HG02763 (cell line): ENCODE measurements at regions not wholly inside any gene's neighbourhood (a gene's known extent, or its start where the extent isn't known, plus 50 kb on each side); places are given as distances from the start of the nearest gene placed in this dataset.
"Not testable (repeated sequence)": the region's sequence is repeated elsewhere in the genome, so short reads cannot be mapped to it uniquely, and the experiment has no call there.

Experiments used
- ATAC-seq: cut with Tn5 transposase; IDR thresholded peaks from one replicate; pipeline ENCODE4 v1.9.1; 2021; ENCODE audit warnings: mild to moderate bottlenecking, moderate library complexity; ENCODE audit not compliant: unreplicated experiment

DNA sequence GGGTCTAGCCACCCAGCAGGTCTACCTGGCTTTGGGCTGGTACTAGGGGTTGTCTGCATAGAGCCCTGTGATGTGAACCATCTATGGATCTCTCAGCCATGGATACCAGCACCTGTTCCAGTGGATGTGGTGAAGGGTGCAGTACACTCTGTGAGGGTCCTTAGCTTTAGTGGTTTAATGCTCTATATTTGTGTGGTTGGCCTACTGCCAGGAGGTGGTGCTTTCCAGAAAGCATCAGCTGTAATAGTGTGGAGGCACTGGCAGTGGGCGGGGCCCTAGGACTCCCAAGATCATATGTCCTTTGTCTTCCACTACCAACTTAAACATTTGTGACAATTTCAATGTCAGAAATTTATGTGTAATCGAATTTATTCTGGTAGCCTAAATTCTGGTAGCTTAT lies 1065.1 kb downstream of the RPIA start:
- not testable (repeated sequence) for ATAC-seq

DNA sequence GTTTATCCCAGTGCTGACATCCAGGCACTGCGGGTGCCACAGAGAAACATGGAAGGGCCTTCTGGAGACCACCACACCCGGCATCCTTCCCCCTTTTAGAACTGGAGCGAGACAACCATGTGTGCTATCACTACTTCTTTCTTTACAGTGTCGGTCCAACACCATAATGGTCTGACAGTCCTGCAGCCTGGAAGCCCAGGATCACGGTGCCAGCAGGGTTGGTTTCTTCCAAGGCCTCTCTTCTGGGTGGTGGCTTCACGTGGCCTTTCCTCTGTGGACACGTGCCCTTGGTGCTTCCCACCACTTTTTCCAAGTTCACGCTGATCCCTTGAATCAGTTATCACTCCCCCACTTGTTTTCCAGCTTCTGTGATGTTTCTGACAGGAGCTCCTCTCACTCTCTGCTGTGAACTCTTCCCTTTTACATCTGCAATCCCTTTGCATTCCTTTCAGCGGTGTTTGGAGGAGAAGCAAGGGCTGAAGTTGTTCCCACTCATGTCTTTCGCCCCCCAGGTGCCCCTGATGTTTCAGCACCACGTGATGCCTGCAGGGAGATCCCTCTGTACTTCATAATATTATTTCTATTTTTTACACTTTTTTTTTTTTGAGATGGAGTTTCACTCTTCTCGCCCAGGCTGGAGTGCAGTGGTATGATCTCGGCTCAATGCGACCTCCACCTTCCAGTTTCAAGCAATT lies 1067.0 kb downstream of the RPIA start:
- not testable (repeated sequence) for ATAC-seq

DNA sequence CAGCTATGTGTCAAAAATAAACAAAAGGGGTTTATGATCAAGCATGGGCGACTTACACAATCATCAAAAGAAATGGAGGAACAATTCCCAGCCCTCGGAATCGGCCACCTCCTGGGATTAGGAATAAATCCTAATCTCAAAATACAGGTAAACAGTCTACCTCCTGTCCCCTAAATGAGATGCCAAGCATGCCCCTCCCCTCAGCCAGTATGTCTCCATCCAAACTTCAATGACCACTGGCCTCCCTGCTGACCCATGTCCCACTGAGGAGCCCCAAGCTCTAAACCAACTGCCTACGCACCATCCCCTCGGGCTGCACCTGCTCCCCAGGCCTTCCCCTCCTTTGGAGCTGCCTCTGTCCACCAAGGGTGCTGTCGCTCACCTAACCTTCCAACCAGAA lies 1069.3 kb downstream of the RPIA start:
- ATAC-seq = not testable (repeated sequence)

DNA sequence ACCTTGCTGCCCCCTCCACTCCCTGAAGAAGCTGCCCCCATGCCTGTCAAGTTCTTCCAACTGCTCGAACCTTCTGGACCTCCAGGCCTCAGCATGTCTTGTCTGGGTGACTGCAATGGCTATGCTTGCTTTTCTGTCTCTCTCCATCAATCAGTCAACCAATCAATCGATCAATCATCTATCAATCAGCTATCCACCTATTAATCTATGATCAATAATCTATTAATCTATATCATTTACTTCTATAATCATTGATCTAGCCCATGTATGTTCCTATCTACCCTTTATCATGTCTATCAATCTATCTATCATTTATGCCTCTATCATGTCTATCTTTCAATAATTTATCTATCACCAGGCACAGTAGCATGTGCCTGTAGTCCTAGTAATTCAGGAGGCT lies 1069.7 kb downstream of the RPIA start:
- ATAC-seq = not testable (repeated sequence)

DNA sequence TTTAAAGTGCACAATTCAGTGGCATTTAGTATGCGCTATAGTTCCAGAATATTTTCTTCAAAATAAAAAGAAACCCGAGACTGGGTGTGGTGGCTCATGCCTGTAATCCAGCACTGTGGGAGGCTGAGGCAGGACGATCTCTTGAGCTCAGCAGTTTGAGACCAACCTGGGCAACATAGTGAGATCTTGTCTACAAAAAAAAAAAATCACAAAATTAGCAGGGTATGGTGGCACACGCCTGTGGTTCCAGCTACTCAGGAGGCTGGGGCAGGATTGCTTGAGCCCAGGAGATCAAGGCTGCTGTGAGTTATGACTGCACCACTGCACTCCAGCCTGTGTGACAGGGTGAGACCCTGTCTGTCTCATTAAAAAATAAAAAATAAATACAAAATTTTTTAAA lies 1070.4 kb downstream of the RPIA start:
- not testable (repeated sequence) for ATAC-seq

DNA sequence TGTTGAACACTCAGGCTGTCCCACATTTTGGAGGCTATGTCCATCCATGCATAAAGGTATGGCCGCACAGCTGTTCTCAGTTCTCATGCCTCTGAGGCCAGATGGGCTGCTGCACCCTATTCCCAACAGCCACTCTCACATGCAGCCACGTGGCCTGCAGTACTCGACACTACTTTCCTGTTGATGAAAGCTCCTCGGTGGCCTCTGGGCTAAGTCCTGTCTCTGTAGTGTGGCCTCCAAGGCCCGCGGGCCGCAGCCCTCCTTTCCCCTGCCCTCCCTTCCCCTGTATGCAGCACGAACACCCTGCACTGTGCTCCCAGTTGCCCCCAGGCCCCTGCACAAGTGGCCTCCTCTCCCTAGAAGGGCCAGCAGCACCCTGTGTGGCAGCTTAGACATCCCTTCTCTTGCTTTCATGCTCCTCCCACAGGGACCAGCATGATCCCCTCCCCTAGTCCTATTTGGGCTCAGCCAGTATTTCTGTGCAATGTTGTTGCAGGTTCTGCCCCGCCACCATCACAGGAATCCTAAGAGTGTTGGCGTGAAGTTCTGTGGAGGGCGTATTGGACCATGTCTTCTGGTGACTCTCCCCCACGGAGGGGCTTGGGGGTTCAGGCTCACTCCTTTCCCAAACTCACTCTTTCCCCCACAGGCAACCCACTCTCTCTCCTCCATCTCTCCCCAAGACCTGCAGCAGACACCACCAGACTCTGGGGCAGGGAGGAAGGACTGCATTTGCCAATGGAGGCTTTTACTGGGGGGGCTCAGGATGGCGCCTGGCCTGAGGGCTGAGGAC lies 1071.2 kb downstream of the RPIA start:
- not testable (repeated sequence) for ATAC-seq

DNA sequence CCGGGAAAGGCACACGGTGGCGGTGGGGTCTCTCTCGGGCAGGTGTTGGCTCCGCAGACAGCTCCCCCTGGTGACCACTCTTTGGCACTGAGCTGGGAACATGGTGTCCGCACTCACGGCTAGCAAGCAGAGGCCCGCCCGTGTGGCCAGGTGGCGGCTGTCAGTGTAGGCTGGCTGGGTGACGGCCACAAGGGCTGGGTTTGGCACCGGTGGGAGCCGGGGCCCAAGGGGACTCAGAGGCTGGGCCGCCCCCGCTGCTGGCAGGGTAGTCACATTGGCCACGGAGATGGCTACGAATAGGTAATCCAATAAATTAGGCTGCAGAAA lies 1071.7 kb downstream of the RPIA start:
- no peak for ATAC-seq

DNA sequence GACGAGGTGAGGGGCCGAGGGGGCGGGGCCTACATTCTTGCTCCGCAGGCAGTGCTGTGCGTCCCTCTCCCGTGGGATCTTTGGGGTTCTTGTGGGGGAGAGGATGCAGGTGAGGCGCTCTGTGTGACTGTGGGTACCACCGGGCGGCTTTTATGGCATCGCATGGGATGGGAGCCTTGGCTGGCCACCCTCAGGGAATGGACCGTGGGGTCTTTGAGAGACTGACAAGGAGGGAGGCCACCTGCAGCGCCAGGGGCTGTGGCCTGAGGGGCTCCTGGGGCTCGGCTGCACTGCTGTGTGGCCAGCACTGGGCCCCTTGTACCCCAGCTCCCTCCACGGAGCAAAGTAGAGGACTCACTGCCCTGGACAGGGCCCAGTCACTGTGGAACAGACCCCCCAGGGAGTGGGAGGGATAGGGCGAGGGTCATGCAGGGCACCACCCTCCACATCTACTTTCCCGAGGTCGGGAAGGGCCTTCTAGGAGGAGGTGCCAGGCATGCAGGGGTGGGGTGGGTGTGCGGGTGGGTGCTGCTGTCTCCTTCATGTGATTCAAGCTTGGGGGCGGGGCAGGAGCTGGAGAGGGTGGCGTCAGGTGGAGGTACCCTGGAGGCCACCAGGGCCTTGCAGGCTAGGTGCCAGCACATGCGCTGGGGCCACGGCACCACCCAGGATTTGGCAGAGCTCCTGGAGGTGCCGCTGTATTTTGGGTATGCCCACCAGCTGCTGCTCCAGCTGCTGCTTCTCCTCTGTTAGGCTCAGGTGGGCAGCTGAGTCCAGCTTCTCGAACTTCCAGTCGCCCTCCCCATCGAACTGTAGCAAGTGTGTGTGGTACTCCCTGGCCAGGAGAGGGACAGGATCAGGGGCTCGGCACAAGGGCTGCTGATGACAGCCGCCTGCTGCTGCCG lies 1072.4 kb downstream of the RPIA start:
- ATAC-seq = no peak

DNA sequence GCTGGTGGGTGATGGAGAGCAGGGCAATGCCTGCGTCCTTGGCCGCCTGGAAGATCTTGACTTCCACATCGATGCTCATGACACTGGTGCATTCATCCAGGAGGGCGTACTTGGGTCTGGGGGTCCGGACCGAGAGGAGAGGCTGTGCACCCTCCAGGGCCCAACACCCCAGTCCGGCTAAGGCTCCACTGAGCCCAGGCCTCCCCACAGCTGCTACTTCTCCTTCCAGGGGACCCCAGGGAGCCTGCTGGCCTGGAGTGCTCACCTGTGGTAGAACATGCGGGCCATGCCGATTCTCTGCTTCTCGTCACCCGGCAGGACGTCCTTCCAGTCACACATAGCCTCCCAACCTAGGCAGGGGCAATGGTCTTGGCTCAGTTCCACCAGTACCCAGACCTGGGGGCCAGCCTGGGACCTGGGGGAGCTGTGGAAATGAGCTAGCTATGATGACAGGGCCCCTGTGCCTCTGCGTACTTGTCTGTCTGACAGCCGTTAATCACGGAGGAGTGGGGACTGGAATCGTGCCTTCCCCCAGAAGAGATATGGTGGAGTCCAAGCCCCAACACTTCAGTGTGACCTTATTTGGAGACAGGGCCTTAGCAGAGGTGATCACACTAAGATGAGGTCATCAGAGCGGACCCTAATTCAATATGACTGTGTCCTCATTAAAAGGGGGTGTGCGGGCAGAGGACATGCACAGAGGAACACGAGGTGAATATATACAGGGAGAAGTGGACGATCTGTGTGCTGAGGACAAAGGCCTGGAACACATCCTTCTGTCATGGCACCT lies 1073.3 kb downstream of the RPIA start:
- ATAC-seq = not testable (repeated sequence)

DNA sequence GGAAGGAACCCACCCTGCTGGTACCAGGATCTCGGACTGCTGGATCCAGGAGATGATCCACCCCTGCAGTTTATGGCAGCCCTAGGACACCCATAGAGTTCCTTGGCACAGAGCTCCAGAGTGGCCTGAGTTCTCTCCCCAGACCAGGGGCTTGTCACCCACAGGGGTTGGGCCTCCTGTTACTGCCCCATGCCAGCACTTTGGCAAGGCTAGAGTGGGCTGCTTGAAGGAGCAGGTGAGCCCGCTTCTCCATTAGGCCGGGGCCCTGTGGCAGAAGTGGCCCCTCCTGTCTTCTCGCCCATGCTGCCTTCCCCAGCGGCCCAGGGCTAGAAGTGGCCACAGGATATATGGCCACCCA lies 1073.9 kb downstream of the RPIA start:
- ATAC-seq = not testable (repeated sequence)

DNA sequence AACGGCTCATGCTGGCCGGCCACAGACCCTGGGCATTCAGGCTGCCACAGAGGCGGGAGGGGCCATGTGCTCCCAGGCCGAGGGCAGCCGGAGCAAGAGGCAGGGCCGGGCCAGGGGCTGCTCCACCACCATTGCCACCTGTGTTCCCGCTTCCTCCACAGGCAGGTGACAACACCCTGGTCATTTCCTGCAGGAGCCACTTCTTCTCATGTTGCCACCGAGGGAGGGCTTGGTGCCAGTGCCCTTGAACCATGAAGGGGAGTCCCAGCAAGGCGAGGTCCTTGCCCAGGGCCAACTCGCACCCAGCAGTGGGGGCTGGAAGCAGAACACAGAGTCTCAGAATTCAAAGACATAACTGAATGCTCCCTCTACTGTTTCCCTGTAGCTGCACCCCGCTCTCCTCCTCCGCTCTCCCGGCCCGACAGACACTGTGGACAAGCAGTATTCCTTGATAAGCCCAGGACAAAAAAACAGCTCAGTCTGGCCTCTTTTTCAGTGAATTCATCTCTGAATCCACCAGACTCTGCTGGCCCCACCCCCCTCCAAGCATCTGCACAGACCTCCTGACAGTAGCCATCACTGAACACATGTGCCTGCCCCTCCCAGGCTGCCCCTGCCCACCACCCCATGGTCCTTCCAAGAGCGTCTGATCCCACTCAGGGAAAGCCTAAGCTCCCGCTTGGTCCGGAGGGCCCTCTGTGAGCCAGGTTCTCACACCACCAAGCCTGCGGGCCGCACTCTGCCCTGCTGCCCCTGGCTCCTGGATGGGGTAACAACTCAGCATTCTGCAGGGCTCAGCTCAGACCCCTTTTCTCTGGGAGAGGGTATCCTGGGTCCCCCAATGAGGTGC lies 1074.9 kb downstream of the RPIA start:
- ATAC-seq = not testable (repeated sequence)

DNA sequence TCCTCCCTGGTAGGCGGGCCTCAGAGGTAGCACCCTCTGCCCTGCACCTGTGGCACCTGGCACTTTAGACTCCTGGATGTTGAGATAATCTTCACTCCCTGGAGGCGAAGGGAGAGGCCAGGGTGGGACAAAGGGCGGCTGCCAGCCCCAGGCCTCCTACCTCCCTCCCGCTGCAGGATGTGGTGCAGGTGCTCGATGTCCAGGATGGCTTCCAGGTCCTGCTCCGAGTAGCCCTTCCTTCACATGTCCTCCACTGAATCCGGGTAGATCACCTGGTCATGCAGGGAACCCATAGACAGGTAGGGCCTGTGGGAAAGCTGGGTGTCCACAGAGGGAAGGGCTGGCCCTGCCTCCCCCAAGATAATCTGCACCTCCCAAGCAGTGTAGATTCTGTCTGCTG lies 1075.6 kb downstream of the RPIA start:
- not testable (repeated sequence) for ATAC-seq

DNA sequence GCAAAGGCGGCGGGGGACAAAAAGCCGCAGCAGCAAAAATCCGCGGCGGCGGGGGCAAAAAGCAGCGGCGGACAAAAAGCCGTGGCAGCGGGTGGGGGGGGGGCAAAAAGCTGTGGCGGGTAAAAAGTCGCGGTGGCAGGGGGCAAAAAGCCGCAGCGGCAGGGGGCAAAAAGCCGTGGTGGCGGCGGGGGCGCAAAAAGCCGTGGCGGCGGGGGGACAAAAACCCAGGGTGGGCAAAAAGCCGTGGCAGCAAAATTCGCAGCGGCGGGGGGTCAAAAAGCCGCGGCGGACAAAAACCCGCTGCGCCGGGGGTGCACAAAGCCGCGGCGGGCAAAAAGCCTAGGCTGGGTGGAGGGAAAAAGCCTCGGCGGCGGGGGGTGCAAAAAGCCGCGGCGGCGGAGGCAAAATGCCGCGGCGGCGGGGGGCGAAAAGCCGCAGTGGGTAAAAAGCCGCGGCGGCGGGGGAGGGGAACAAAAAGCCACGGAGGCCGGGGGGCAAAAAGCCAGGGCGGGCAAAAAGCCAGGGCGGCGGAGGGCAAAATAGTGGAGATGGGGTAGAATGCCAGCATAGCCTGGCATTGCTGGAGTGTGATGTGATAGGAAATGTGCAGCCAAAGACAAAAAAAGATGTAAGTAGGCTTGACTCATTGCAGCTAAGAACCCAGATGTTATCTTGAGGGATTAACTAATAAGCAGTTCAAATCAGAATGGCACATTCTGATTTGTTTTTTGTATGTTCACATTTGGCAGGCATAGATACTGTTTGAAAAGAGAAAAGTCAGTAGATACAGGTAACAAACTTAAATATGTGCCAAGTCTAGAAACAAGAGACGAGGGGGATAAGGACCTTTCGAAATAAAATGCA lies 1076.3 kb downstream of the RPIA start:
- ATAC-seq = no peak

DNA sequence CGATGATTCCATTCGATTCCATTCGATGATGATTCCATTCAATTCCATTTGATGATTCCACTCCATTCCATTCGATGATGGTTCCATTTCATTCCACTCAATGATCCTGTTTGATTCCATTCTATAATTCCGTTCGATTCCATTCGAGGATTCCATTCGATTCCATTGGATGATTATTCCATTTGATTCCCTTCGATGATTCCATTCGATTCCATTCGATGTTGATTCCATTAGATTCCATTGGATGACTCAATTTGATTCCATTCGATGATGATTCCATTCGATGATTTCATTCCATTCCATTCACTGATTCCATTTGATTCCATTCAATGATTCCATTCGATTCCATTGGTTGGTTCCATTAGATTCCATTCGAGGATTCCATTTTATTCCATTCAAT lies 1084.4 kb downstream of the RPIA start:
- no peak for ATAC-seq

DNA sequence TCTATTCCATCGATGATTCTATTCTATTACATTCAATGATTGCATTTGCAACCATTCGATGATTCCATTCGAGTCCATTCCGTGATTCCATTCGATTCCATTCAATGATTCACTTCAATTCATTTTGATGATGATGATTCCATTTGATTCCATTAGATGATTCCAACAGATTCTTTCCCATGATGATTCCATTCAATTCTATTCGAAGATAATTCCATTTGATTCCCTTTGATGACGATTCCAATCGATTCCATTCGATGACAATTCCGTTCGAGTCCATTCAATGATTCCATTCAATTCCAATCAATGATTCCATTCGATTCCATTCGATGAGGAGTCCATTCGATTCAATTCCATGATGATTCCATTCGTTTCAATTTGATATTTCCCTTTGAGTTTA lies 1088.8 kb downstream of the RPIA start:
- no peak for ATAC-seq

DNA sequence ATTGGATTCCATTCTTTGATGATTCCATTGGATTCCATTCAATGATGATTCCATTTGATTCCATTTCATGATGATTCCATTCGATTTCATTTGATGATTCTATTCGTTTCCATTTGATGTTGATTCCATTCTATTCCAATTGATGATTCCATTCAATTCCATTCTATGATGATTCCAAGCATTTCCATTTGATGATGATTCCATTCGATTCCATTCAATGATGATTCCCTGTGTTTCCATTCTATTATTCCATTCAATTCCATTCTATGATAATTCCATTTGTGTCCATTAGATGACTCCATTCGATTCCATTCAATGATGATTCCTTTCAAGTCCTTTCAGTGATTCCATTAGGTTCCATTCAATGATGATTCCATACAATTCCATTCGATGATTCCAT lies 1090.5 kb downstream of the RPIA start:
- no peak for ATAC-seq

DNA sequence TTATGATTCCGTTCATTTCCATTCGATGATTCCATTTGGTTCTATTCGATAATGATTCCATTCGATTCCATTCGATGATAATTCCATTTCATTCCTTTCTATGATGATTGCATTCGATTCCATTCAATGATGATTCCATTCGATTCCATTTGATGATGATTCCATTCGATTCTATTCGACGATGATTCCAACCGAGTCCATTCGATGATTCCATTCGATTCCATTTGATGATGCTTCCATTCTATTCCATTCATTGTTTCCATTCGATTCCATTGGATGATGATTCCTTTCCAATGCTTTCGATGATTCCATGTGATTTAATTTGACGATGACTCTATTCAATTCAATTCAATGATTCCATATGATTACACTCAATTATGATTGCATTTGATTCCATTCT lies 1093.5 kb downstream of the RPIA start:
- no peak for ATAC-seq

DNA sequence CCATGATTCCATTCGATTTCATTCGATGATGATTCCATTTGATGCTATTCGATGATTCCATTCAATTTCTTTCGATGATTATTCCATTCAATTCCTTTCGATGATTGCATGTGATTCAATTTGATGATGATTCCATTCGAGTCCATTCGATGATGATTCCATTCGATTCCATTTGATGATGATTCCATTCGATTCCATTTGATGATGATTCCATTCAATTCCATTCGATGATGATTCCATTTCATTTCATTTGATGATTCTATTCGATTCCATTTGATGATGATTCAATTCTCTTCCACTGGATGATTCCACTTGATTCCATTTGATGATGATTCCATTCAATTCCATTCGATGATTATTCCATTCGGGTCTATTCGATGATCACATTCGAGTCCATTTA lies 1094.1 kb downstream of the RPIA start:
- not testable (repeated sequence) for ATAC-seq

DNA sequence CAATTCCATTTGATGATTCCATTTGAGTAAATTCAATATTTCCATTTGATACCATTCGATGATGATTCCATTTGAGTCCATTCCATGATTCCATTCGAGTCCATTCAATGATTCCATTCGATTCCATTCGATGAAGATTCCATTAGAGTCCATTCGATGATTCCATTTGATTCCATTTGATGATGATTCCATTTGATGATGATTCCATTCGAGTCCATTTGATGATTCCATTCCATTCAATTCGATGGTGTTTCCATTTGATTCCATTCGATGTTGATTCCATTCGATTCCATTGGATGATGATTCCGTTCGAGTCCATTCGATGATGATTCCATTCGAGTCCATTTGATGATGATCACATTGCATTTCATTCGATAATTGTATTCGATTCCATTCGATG lies 1095.2 kb downstream of the RPIA start:
- not testable (repeated sequence) for ATAC-seq
